Astrocyte (in vitro differentiated cells and primary cell): ENCODE measurements at regions not wholly inside any gene's neighbourhood (a gene's known extent, or its start where the extent isn't known, plus 50 kb on each side); places are given as distances from the start of the nearest gene placed in this dataset.

ENCODE experiments used
- DNase-seq: peaks from one replicate; pipeline ENCODE4 v3.0.0-alpha.2; 2010; ENCODE audit warnings: low read depth
- FAIRE-seq: peaks from 2 replicates; lab custom pipeline; 2011; peaks lifted over from hg19 to GRCh38; lab: Jason Lieb, UNC
- H2AFZ ChIP-seq: 2 replicates; pipeline ENCODE4 v1.6.0; 2012; ENCODE audit warnings: low read depth, low read length, inconsistent platforms
- H3K27ac ChIP-seq: 2 replicates; pipeline ENCODE4 v1.5.1; 2011; ENCODE audit warnings: low read depth, low read length, inconsistent platforms
- H3K27me3 ChIP-seq: 2 replicates; pipeline ENCODE4 v1.6.0; 2011; ENCODE audit warnings: low read length, inconsistent platforms; ENCODE audit not compliant: insufficient read depth
- H3K36me3 ChIP-seq: 2 replicates; pipeline ENCODE4 v1.5.1; 2011; ENCODE audit warnings: low read length, inconsistent platforms; ENCODE audit not compliant: insufficient read depth
- H3K4me1 ChIP-seq: 2 replicates; pipeline ENCODE4 v1.5.1; 2011; ENCODE audit warnings: low read length, inconsistent platforms; ENCODE audit not compliant: insufficient read depth
- H3K4me2 ChIP-seq: 2 replicates; pipeline ENCODE4 v1.6.0; 2012; ENCODE audit warnings: low read length, inconsistent platforms
- H3K4me3 ChIP-seq: 2 replicates; pipeline ENCODE4 v1.5.1; 2011; ENCODE audit warnings: low read depth, mild to moderate bottlenecking, low read length, inconsistent platforms; ENCODE audit not compliant: insufficient read depth
- H3K79me2 ChIP-seq: 2 replicates; pipeline ENCODE4 v1.6.0; 2012; ENCODE audit warnings: mild to moderate bottlenecking, low read length, inconsistent platforms; ENCODE audit not compliant: insufficient read depth
- H3K9ac ChIP-seq: 2 replicates; pipeline ENCODE4 v1.6.0; 2012; ENCODE audit warnings: mild to moderate bottlenecking, low read length, inconsistent platforms
- H3K9me3 ChIP-seq: 2 replicates; pipeline ENCODE4 v1.5.1; 2012; ENCODE audit warnings: low read depth, mild to moderate bottlenecking, low read length, inconsistent platforms; ENCODE audit not compliant: insufficient read depth
- H4K20me1 ChIP-seq: 2 replicates; pipeline ENCODE4 v1.6.0; 2012; ENCODE audit warnings: low read length, inconsistent platforms; ENCODE audit not compliant: insufficient read depth
- H3K27ac Mint-ChIP-seq: one replicate; pipeline ENCODE4 v1.8.0; 2021; ENCODE audit warnings: mild to moderate bottlenecking, mixed read lengths; ENCODE audit not compliant: unreplicated experiment
- H3K27me3 Mint-ChIP-seq: one replicate; pipeline ENCODE4 v1.8.0; 2021; ENCODE audit warnings: low read depth, mixed read lengths; ENCODE audit not compliant: unreplicated experiment
- H3K36me3 Mint-ChIP-seq: one replicate; pipeline ENCODE4 v1.8.0; 2021; ENCODE audit warnings: low read depth, mixed read lengths; ENCODE audit not compliant: unreplicated experiment
- H3K4me1 Mint-ChIP-seq: one replicate; pipeline ENCODE4 v1.8.0; 2021; ENCODE audit warnings: low read depth, mixed read lengths; ENCODE audit not compliant: unreplicated experiment
- H3K4me3 Mint-ChIP-seq: one replicate; pipeline ENCODE4 v1.8.0; 2021; ENCODE audit warnings: mild to moderate bottlenecking, moderate library complexity, mixed read lengths; ENCODE audit not compliant: unreplicated experiment
- H3K9me3 Mint-ChIP-seq: one replicate; pipeline ENCODE4 v1.8.0; 2021; ENCODE audit warnings: mild to moderate bottlenecking, mixed read lengths; ENCODE audit not compliant: unreplicated experiment
- EZH2 ChIP-seq: IDR thresholded peaks from 2 replicates; pipeline ENCODE4 v1.6.1; 2012; ENCODE audit warnings: mild to moderate bottlenecking, low read length, inconsistent platforms; ENCODE audit not compliant: insufficient read depth
- TF ChIP-seq, protein P1 (sequence below): IDR thresholded peaks from 2 replicates; pipeline ENCODE4 v1.5.1; 2011; ENCODE audit warnings: low read depth, mild to moderate bottlenecking, inconsistent platforms, low read length, moderate library complexity; ENCODE audit not compliant: insufficient read depth

DNA sequence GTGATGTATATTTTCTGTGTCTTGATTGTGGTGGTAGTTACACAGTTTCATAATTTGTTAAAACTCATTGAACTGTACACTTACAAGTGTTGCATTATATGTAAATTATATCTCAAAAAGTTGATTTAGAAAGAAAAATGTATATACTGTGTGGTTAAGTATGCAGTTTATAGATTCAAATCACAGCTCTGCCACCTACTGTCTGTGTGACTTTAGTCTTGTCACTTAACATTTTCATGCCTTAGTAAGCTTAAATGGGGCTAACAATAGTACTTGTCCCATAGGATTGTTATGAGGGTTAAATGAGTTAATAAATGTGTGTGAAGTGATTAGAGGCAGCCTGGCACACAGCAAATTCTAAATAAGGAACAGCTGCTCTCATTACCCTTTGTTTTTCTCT, 120.9 kb upstream of the P2RY1 start:
- H3K4me1 Mint-ChIP-seq, result peaks cover 7% of the 10 kb centered on the region
- FAIRE-seq (no peak), DNase-seq (no peak)
- H3K9ac ChIP-seq, result no peak overlapping the region
- no peaks in the 10 kb centered on the region for H3K36me3 Mint-ChIP-seq
- H3K27ac ChIP-seq, result no peak overlapping the region
- no peak overlapping the region for H3K27ac Mint-ChIP-seq
- no peak overlapping the region for H3K4me3 ChIP-seq
- no peaks in the 10 kb centered on the region for H3K27me3 ChIP-seq
- H3K36me3 ChIP-seq, result no peaks in the 10 kb centered on the region
- no peak overlapping the region for H3K4me3 Mint-ChIP-seq
- no peaks in the 10 kb centered on the region for H3K4me1 ChIP-seq
- no peak overlapping the region for H2AFZ ChIP-seq
- no peaks in the 10 kb centered on the region for H4K20me1 ChIP-seq
- no peak for TF ChIP-seq EZH2
- TF ChIP-seq, protein P1, sequence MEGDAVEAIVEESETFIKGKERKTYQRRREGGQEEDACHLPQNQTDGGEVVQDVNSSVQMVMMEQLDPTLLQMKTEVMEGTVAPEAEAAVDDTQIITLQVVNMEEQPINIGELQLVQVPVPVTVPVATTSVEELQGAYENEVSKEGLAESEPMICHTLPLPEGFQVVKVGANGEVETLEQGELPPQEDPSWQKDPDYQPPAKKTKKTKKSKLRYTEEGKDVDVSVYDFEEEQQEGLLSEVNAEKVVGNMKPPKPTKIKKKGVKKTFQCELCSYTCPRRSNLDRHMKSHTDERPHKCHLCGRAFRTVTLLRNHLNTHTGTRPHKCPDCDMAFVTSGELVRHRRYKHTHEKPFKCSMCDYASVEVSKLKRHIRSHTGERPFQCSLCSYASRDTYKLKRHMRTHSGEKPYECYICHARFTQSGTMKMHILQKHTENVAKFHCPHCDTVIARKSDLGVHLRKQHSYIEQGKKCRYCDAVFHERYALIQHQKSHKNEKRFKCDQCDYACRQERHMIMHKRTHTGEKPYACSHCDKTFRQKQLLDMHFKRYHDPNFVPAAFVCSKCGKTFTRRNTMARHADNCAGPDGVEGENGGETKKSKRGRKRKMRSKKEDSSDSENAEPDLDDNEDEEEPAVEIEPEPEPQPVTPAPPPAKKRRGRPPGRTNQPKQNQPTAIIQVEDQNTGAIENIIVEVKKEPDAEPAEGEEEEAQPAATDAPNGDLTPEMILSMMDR, result no peak
- no peaks in the 10 kb centered on the region for H3K9me3 ChIP-seq
- H3K27me3 Mint-ChIP-seq, result no peaks in the 10 kb centered on the region
- H3K9me3 Mint-ChIP-seq, result no peaks in the 10 kb centered on the region
- no peak overlapping the region for H3K4me2 ChIP-seq
- no peaks in the 10 kb centered on the region for H3K79me2 ChIP-seq

DNA sequence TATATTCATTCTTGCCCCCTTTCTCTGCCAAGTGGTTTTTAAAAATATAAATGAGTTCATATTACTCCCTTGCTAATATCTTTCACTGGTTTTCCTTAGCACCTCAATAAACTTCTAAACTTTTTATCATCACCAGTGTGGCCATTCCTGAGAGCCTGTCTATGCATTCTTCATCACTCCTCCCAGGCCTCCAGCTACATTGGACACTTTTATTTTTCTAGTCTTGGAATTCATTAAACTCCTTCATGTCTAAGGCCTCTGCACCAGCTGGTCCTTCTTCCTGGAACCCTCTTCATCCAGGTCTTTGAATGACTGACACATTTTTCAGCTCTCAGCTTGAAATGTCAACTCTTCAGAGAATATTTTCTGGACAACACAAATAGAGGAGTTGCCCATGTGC, 120.4 kb upstream of the P2RY1 start:
- no peak overlapping the region for H3K27ac Mint-ChIP-seq
- no peaks in the 10 kb centered on the region for H3K9me3 ChIP-seq
- no peaks in the 10 kb centered on the region for H3K36me3 Mint-ChIP-seq
- no peaks in the 10 kb centered on the region for H3K36me3 ChIP-seq
- H3K27me3 Mint-ChIP-seq, result no peaks in the 10 kb centered on the region
- no peaks in the 10 kb centered on the region for H3K27me3 ChIP-seq
- H3K9ac ChIP-seq, result no peak overlapping the region
- no peak overlapping the region for H3K27ac ChIP-seq
- H3K4me2 ChIP-seq, result no peak overlapping the region
- no peak overlapping the region for H2AFZ ChIP-seq
- H3K4me1 Mint-ChIP-seq, result peaks cover 10% of the 10 kb centered on the region
- FAIRE-seq (no peak), DNase-seq (no peak)
- TF ChIP-seq, protein P1, result no peak
- no peak for TF ChIP-seq EZH2
- H3K79me2 ChIP-seq, result no peaks in the 10 kb centered on the region
- H3K4me3 Mint-ChIP-seq, result no peak overlapping the region
- H3K4me1 ChIP-seq, result no peaks in the 10 kb centered on the region
- no peaks in the 10 kb centered on the region for H4K20me1 ChIP-seq
- H3K4me3 ChIP-seq, result no peak overlapping the region
- H3K9me3 Mint-ChIP-seq, result no peaks in the 10 kb centered on the region

DNA sequence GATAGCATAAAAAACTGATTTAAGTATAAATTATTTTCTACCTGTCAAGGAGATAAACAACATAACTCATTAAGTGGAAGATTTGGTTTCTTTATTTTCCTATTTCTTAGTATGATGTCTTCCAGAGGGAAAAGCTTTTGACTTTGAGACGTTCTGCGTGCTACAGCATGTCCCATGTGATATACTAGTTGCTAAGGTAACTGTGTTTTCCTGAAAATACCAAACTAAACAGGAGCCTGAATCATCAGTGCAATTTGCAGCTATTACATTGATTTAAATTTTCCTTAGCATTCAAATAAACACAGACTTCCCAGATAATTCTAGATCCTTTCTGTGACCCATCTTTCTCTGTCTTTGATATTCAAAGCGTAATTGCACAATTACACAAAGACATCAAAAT, 117.7 kb upstream of the P2RY1 start:
- FAIRE-seq (no peak), DNase-seq (no peak)
- Histone ChIP-seq H3K9ac (no peak overlapping the region), H3K27ac (no peak overlapping the region), H3K4me1 (no peaks in the 10 kb centered on the region), H3K4me2 (no peak overlapping the region), H3K36me3 (no peaks in the 10 kb centered on the region), H3K4me3 (no peak overlapping the region), H4K20me1 (no peaks in the 10 kb centered on the region), H3K9me3 (no peaks in the 10 kb centered on the region), H2AFZ (no peak overlapping the region), H3K27me3 (no peaks in the 10 kb centered on the region), H3K79me2 (no peaks in the 10 kb centered on the region)
- H3K36me3 Mint-ChIP-seq, result no peaks in the 10 kb centered on the region
- H3K4me1 Mint-ChIP-seq, result peaks cover 8% of the 10 kb centered on the region
- no peaks in the 10 kb centered on the region for H3K9me3 Mint-ChIP-seq
- TF ChIP-seq EZH2, result no peak
- TF ChIP-seq, protein P1, result no peak
- no peaks in the 10 kb centered on the region for H3K27me3 Mint-ChIP-seq
- H3K4me3 Mint-ChIP-seq, result no peak overlapping the region
- no peak overlapping the region for H3K27ac Mint-ChIP-seq
